Thyroid gland (tissue), 4 donors: ENCODE measurements at regions not wholly inside any gene's neighbourhood (a gene's known extent, or its start where the extent isn't known, plus 50 kb on each side); places are given as distances from the start of the nearest gene placed in this dataset.

Experiments
- CTCF ChIP-seq, 6 experiments: fragments of 200-600 bp in 3 of 6; fragments of 450-650 bp in 3 of 6; sonication (generic) in 3 of 6; IDR thresholded peaks; one replicate each; pipeline ENCODE4 v1.5.1; 2016 to 2019; ENCODE audit warnings: antibody characterized with exemption in 6 of 6, mild to moderate bottlenecking in 2 of 6, inconsistent platforms in 1 of 6, moderate library complexity in 1 of 6
- POLR2A ChIP-seq, 2 donors: fragments of 450-650 bp; IDR thresholded peaks; one replicate each; pipeline ENCODE4 v1.6.1; 2017; ENCODE audit warnings: antibody characterized with exemption in 2 of 2, mild to moderate bottlenecking in 2 of 2, moderate library complexity in 1 of 2

DNA sequence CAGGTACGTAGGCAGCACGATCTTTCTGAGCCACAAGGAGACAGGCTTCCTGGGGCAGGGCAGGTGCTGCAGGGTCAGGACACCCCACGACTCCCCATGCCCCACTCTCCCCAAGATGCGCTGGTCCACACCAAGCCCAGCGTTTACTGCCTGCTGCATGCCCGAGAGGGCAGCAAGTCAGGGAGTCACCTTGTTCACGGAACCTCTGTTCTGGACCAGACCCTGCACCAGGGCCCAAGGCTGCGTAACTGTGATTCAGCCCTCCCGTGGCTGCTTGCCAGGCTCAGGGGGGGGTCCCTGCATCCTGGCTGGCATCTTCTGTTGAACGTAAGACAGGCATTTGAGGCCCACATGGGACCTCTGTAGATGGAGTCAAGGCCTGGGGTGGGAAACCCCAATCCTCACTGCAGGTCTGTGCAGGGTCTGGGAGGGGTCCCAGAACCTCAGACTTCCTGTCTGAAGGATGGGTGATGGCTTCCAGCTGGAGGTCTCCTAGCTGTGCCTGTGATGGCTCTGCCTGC is 228.6 kb upstream of the RTL1 start:
- TF ChIP-seq POLR2A (IDR thresholded peaks at IDR 0.05) (no peak), CTCF (IDR thresholded peaks at IDR 0.05) (no peak)
